Stomach (tissue), 4 donors: ENCODE measurements at regions not wholly inside any gene's neighbourhood (a gene's known extent, or its start where the extent isn't known, plus 50 kb on each side); places are given as distances from the start of the nearest gene placed in this dataset.

Source experiments
- CTCF ChIP-seq, 7 experiments: fragments of 450-650 bp in 4 of 7; fragments of 200-600 bp in 3 of 7; sonication (generic) in 3 of 7; IDR thresholded peaks; one replicate each; pipeline ENCODE4 v1.5.1; 2016 to 2019; ENCODE audit warnings: antibody characterized with exemption in 7 of 7, control low read depth in 2 of 7, mild to moderate bottlenecking in 1 of 7
- POLR2A ChIP-seq, 4 donors: fragments of 450-650 bp; IDR thresholded peaks; one replicate each; pipeline ENCODE4 v1.6.1; 2016; ENCODE audit warnings: antibody characterized with exemption in 4 of 4, control low read depth in 2 of 4, mild to moderate bottlenecking in 1 of 4, moderate library complexity in 1 of 4
- POLR2AphosphoS5 ChIP-seq, 3 donors: sonication (generic); formaldehyde crosslinking; IDR thresholded peaks; one replicate each; pipeline ENCODE4 v1.6.1; 2016; ENCODE audit warnings: antibody characterized with exemption in 3 of 3

GRCh38 chr7:49611951-49612350 lies 161.5 kb upstream of the VWC2 start:
- TF ChIP-seq POLR2A (IDR thresholded peaks at IDR 0.05) (no peak), CTCF (IDR thresholded peaks at IDR 0.05) (no peak), POLR2AphosphoS5 (IDR thresholded peaks at IDR 0.05) (no peak)
